ENCODE measurements at regions not wholly inside any gene's neighbourhood (a gene's known extent, or its start where the extent isn't known, plus 50 kb on each side); places are given as distances from the start of the nearest gene placed in this dataset.

GRCh38 chr12:67459173-67459572 is 189.4 kb upstream of the DYRK2 start:
- no peaks in the 10 kb centered on the region for H3K79me2 ChIP-seq (ENCODE audit: insufficient read depth, low read length)
- no peak overlapping the region for H3K27ac ChIP-seq (ENCODE audit: low read length)
- H3K27me3 ChIP-seq (ENCODE audit: insufficient read depth, low read length, poor library complexity) = no peaks in the 10 kb centered on the region
- no peak overlapping the region for H2AFZ ChIP-seq (ENCODE audit: low read depth, low read length)
- no peaks in the 10 kb centered on the region for H3K36me3 ChIP-seq (ENCODE audit: insufficient read depth, low read length)
- DNase-seq (no peak), ATAC-seq (ENCODE audit: insufficient read depth, low read depth) (no peak)
- no peaks in the 10 kb centered on the region for H4K20me1 ChIP-seq (ENCODE audit: insufficient read depth, low read length)
- H3K4me1 ChIP-seq (ENCODE audit: insufficient read depth, low read length) = no peaks in the 10 kb centered on the region
- TF ChIP-seq CTCF (IDR thresholded peaks at IDR 0.05; ENCODE audit: borderline replicate concordance, extremely low read depth, low read length, poor library complexity, severe bottlenecking) (no peak), EZH2 (IDR thresholded peaks at IDR 0.05; ENCODE audit: borderline replicate concordance, low read depth, low read length, severe bottlenecking) (no peak)
- no peaks in the 10 kb centered on the region for H3K9me3 ChIP-seq (ENCODE audit: insufficient read depth, low read length, severe bottlenecking)
- no peak overlapping the region for H3K9ac ChIP-seq (ENCODE audit: low read depth, low read length)
- H3K4me2 ChIP-seq (ENCODE audit: insufficient read depth, low read length) = no peak overlapping the region
- no peak overlapping the region for H3K4me3 ChIP-seq (ENCODE audit: low read depth in 1 of 2, low read length in 2 of 2)

- H3K4me1 ChIP-seq (ENCODE audit: insufficient read depth, low read length) = no peaks in the 10 kb centered on the region
- ATAC-seq (ENCODE audit: insufficient read depth, low read depth) (no peak), DNase-seq (no peak)
- H3K9ac ChIP-seq (ENCODE audit: low read depth, low read length) = no peak overlapping the region
- no peak overlapping the region for H2AFZ ChIP-seq (ENCODE audit: low read depth, low read length)
- no peaks in the 10 kb centered on the region for H3K27me3 ChIP-seq (ENCODE audit: insufficient read depth, low read length, poor library complexity)
- H3K4me2 ChIP-seq (ENCODE audit: insufficient read depth, low read length) = no peak overlapping the region
- no peaks in the 10 kb centered on the region for H3K79me2 ChIP-seq (ENCODE audit: insufficient read depth, low read length)
- no peaks in the 10 kb centered on the region for H3K36me3 ChIP-seq (ENCODE audit: insufficient read depth, low read length)
- H3K27ac ChIP-seq (ENCODE audit: low read length) = no peak overlapping the region
- no peaks in the 10 kb centered on the region for H3K9me3 ChIP-seq (ENCODE audit: insufficient read depth, low read length, severe bottlenecking)
- TF ChIP-seq CTCF (IDR thresholded peaks at IDR 0.05; ENCODE audit: borderline replicate concordance, extremely low read depth, low read length, poor library complexity, severe bottlenecking) = no peak
- no peaks in the 10 kb centered on the region for H4K20me1 ChIP-seq (ENCODE audit: insufficient read depth, low read length)
- no peak overlapping the region for H3K4me3 ChIP-seq (ENCODE audit: low read depth in 1 of 2, low read length in 2 of 2)
Observed at GRCh38 chr12:67459578-67459977, 189.0 kb upstream of the DYRK2 start.

GRCh38 chr12:67460388-67460787 is 188.2 kb upstream of the DYRK2 start:
- no peaks in the 10 kb centered on the region for H3K27me3 ChIP-seq (ENCODE audit: insufficient read depth, low read length, poor library complexity)
- ATAC-seq (ENCODE audit: insufficient read depth, low read depth) (no peak), DNase-seq (no peak)
- H3K4me2 ChIP-seq (ENCODE audit: insufficient read depth, low read length) = no peak overlapping the region
- no peaks in the 10 kb centered on the region for H3K79me2 ChIP-seq (ENCODE audit: insufficient read depth, low read length)
- TF ChIP-seq EZH2 (IDR thresholded peaks at IDR 0.05; ENCODE audit: borderline replicate concordance, low read depth, low read length, severe bottlenecking) (no peak), CTCF (IDR thresholded peaks at IDR 0.05; ENCODE audit: borderline replicate concordance, extremely low read depth, low read length, poor library complexity, severe bottlenecking) (no peak)
- no peak overlapping the region for H3K4me3 ChIP-seq (ENCODE audit: low read depth in 1 of 2, low read length in 2 of 2)
- no peaks in the 10 kb centered on the region for H3K9me3 ChIP-seq (ENCODE audit: insufficient read depth, low read length, severe bottlenecking)
- no peak overlapping the region for H3K27ac ChIP-seq (ENCODE audit: low read length)
- H3K4me1 ChIP-seq (ENCODE audit: insufficient read depth, low read length) = no peaks in the 10 kb centered on the region
- no peak overlapping the region for H3K9ac ChIP-seq (ENCODE audit: low read depth, low read length)
- H3K36me3 ChIP-seq (ENCODE audit: insufficient read depth, low read length) = no peaks in the 10 kb centered on the region
- no peaks in the 10 kb centered on the region for H4K20me1 ChIP-seq (ENCODE audit: insufficient read depth, low read length)
- no peak overlapping the region for H2AFZ ChIP-seq (ENCODE audit: low read depth, low read length)
